K562 (cell line): ENCODE measurements at regions not wholly inside any gene's neighbourhood (a gene's known extent, or its start where the extent isn't known, plus 50 kb on each side); places are given as distances from the start of the nearest gene placed in this dataset.

Experiments
- CTCF ChIP-seq, 3 experiments: IDR thresholded peaks in 2 of 3; conservative IDR thresholded peaks in 1 of 3; 2 replicates each; pipeline ENCODE4 v1.5.1; 2011 to 2012; ENCODE audit warnings: low read length in 3 of 3, mild to moderate bottlenecking in 3 of 3, control low read depth in 2 of 3, improper control_type of control experiment in 1 of 3, inconsistent platforms in 1 of 3, low read depth in 1 of 3, mixed read lengths in 1 of 3, moderate library complexity in 1 of 3; ENCODE audit not compliant: insufficient read depth in 2 of 3
- FOXM1 ChIP-seq, 2 experiments: fragments of 450-650 bp in 1 of 2; sonication (generic) in 1 of 2; formaldehyde crosslinking in 1 of 2; IDR thresholded peaks; 2 replicates each; pipeline versions ENCODE4 v1.6.1 to v1.9.0; 2017 to 2022; ENCODE audit warnings: low read depth in 2 of 2, mild to moderate bottlenecking in 2 of 2, missing genetic modification reagents in 1 of 2, moderate library complexity in 1 of 2
- POLR2A ChIP-seq: fragments of 450-650 bp; conservative IDR thresholded peaks from 2 replicates; pipeline ENCODE4 v1.6.1; 2016
- RAD21 ChIP-seq, 2 experiments: fragments of 250-450 bp in 1 of 2; fragments of 450-650 bp in 1 of 2; sonication (Bioruptor Pico) in 1 of 2; formaldehyde crosslinking in 1 of 2; IDR thresholded peaks in 1 of 2; conservative IDR thresholded peaks in 1 of 2; 2 replicates each; pipeline versions ENCODE4 v1.4.0 to v1.8.0; 2020 to 2022; ENCODE audit warnings: mild to moderate bottlenecking in 2 of 2, moderate library complexity in 1 of 2
- SMARCE1 ChIP-seq: fragments of 450-650 bp; IDR thresholded peaks from 2 replicates; pipeline ENCODE4 v1.7.1; 2016; ENCODE audit warnings: mild to moderate bottlenecking
- SREBF1 ChIP-seq: fragments of 150-350 bp; IDR thresholded peaks from 2 replicates; pipeline ENCODE4 v1.6.1; 2014; ENCODE audit warnings: antibody characterized with exemption, low read depth, low read length, borderline replicate concordance
- TBL1XR1 ChIP-seq, 2 experiments: IDR thresholded peaks; 2 replicates each; pipeline ENCODE4 v1.6.1; 2012; ENCODE audit warnings: improper control_type of control experiment in 2 of 2, low read length in 2 of 2, mild to moderate bottlenecking in 1 of 2
- ZNF140 ChIP-seq: fragments of 250-450 bp; sonication (Bioruptor Pico); IDR thresholded peaks from 2 replicates; pipeline ENCODE4 v1.8.0; 2021; ENCODE audit warnings: moderate library complexity, mild to moderate bottlenecking, inconsistent platforms
- ZNF76 ChIP-seq: fragments of 250-450 bp; sonication (Bioruptor Pico); IDR thresholded peaks from 2 replicates; pipeline ENCODE4 v1.4.0; 2020; ENCODE audit warnings: mild to moderate bottlenecking, moderate library complexity, borderline replicate concordance

- TF ChIP-seq SREBF1 = no peak
- no peak for TF ChIP-seq POLR2A
- TF ChIP-seq TBL1XR1 (IDR thresholded peaks at IDR 0.05; ENCODE audit: low read length in 2 of 2) = no peak
- TF ChIP-seq CTCF (IDR thresholded peaks at IDR 0.05 in 2 of 3, conservative IDR thresholded peaks at IDR 0.05 in 1 of 3; ENCODE audit: insufficient read depth in 2 of 3, low read depth in 1 of 3, low read length in 3 of 3) = no peak
- TF ChIP-seq ZNF76 = no peak
- TF ChIP-seq RAD21 (CRISPR knock-in tag; conservative IDR thresholded peaks at IDR 0.05 in 1 of 2, IDR thresholded peaks at IDR 0.05 in 1 of 2) = no peak
- no peak for TF ChIP-seq FOXM1 (IDR thresholded peaks at IDR 0.05; ENCODE audit: low read depth)
- TF ChIP-seq FOXM1 (CRISPR knock-in tag; IDR thresholded peaks at IDR 0.05; ENCODE audit: low read depth) = no peak
- TF ChIP-seq ZNF140 = no peak
- no peak for TF ChIP-seq SMARCE1
Measured at GRCh38 chr6:117783279-117783678, 108.0 kb downstream of the NUS1 start.
